RWPE2 (cell line): ENCODE measurements at regions not wholly inside any gene's neighbourhood (a gene's known extent, or its start where the extent isn't known, plus 50 kb on each side); places are given as distances from the start of the nearest gene placed in this dataset.

Experiments used
- ATAC-seq: fragments of 200-7000 bp; cut with Tn5 transposase; 3 replicates; pipeline ENCODE4 v1.9.1; 2021; ENCODE audit warnings: low read depth
- DNase-seq: peaks from one replicate; pipeline ENCODE4 v3.0.0-alpha.2; 2020; ENCODE audit warnings: low spot score
- H3K27ac ChIP-seq: fragments of 450-650 bp; 2 replicates; pipeline ENCODE4 v1.5.1; 2017; ENCODE audit warnings: mild to moderate bottlenecking; ENCODE audit not compliant: poor library complexity, severe bottlenecking
- H3K27me3 ChIP-seq: fragments of 250-450 bp; sonication (Bioruptor Pico); 2 replicates; pipeline ENCODE4 v1.5.1; 2021; ENCODE audit warnings: mild to moderate bottlenecking, moderate library complexity; ENCODE audit not compliant: insufficient read depth, poor library complexity, severe bottlenecking
- H3K36me3 ChIP-seq: fragments of 250-450 bp; sonication (Bioruptor Pico); 2 replicates; pipeline ENCODE4 v1.5.1; 2020; ENCODE audit warnings: low read depth, mild to moderate bottlenecking, moderate library complexity
- H3K4me1 ChIP-seq: fragments of 250-450 bp; sonication (Bioruptor Pico); 2 replicates; pipeline ENCODE4 v1.5.1; 2021; ENCODE audit warnings: mild to moderate bottlenecking, moderate library complexity; ENCODE audit not compliant: insufficient read depth, poor library complexity, severe bottlenecking
- H3K4me3 ChIP-seq: fragments of 250-450 bp; sonication (Bioruptor Pico); 2 replicates; pipeline ENCODE4 v1.5.1; 2021; ENCODE audit warnings: mild to moderate bottlenecking, moderate library complexity; ENCODE audit not compliant: severe bottlenecking
- H3K9me3 ChIP-seq: fragments of 250-450 bp; sonication (Bioruptor Pico); 2 replicates; pipeline ENCODE4 v1.5.1; 2021; ENCODE audit warnings: mild to moderate bottlenecking, moderate library complexity; ENCODE audit not compliant: severe bottlenecking
- TF ChIP-seq, protein P1 (sequence below): fragments of 450-650 bp; IDR thresholded peaks from one replicate; pipeline ENCODE4 v1.5.1; 2017; ENCODE audit warnings: mild to moderate bottlenecking, moderate library complexity; ENCODE audit not compliant: poor library complexity, severe bottlenecking

DNA sequence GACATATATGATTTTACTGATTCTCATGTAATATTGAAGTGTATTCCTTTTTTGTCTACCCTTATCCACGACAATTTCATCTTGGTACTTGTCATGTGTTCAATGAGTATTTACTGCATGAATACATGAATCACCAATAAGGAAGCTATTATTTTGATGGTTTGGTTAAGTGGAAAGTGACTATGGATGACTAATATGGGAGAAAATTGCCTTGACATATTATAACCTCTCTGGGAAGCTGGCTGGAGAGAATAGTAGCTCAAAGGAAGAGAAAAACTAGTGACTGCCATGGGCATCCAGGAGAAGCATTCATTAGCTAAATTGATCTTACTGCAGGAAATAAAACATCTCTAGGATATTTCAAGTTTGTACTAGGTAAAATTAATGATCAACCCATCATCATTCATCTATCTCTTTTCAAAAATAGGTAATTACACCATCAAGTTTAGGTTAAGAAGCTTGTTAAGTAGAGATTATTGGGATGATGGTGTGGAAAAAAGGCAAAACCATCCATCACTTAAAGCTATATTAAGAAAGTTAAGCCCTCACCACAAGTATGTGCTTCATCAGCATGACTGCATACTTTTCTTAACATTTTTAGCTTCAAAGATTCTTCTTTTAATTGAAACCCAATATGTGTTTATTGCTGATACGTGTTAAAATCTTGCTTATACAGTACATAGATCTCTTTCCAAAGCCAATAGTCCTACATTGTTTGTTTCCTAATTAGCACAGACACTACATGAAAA lies 455.2 kb upstream of the ARPP21 start:
- TF ChIP-seq, protein P1, sequence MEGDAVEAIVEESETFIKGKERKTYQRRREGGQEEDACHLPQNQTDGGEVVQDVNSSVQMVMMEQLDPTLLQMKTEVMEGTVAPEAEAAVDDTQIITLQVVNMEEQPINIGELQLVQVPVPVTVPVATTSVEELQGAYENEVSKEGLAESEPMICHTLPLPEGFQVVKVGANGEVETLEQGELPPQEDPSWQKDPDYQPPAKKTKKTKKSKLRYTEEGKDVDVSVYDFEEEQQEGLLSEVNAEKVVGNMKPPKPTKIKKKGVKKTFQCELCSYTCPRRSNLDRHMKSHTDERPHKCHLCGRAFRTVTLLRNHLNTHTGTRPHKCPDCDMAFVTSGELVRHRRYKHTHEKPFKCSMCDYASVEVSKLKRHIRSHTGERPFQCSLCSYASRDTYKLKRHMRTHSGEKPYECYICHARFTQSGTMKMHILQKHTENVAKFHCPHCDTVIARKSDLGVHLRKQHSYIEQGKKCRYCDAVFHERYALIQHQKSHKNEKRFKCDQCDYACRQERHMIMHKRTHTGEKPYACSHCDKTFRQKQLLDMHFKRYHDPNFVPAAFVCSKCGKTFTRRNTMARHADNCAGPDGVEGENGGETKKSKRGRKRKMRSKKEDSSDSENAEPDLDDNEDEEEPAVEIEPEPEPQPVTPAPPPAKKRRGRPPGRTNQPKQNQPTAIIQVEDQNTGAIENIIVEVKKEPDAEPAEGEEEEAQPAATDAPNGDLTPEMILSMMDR = no peak
- H3K36me3 ChIP-seq = no peaks in the 10 kb centered on the region
- H3K4me1 ChIP-seq = no peaks in the 10 kb centered on the region
- no peaks in the 10 kb centered on the region for H3K27me3 ChIP-seq
- no peaks in the 10 kb centered on the region for H3K9me3 ChIP-seq
- ATAC-seq (no peak), DNase-seq (no peak)
- H3K27ac ChIP-seq = no peak overlapping the region
- no peak overlapping the region for H3K4me3 ChIP-seq

DNA sequence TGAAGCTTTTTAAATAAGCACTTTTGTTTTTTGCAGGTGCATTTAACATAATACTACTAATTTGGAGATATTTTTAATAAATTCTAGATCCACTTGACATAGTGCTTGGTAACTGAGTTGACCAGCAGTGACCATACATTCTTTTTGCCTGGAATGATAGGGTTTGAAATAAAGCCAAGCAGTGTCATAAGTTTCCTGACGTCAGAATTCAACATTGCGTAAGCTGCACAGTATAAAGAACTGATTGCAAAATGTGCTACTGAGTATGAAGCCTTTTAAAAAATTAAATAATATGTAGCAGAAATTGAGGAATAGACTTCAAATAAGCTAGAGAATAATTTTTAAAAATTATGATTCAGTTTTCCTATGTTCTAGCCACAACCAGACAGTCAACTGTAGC lies 454.6 kb upstream of the ARPP21 start:
- H3K4me1 ChIP-seq = no peaks in the 10 kb centered on the region
- no peak for DNase-seq
- H3K27ac ChIP-seq = no peak overlapping the region
- no peaks in the 10 kb centered on the region for H3K27me3 ChIP-seq
- no peaks in the 10 kb centered on the region for H3K9me3 ChIP-seq
- TF ChIP-seq, protein P1 = no peak
- H3K36me3 ChIP-seq = no peaks in the 10 kb centered on the region
- no peak for ATAC-seq
- no peak overlapping the region for H3K4me3 ChIP-seq

DNA sequence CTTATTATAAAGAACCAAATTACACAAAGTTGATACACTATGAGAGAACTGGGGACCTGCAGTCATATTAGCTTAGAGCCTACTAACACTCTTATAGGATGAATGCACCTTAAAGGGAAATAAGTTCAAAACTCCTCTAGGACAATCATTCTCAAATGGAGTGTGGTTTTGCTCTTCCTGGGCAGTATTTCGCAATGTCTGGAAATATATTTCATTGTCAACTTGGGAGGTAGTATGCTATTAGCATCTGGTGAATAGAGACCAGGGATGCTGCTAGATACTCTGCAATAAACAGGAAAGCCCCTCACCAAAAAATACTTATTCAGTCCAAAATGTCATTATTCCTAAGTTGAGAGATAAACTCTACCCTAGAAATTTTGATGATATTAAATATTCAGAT lies 451.4 kb upstream of the ARPP21 start:
- H3K27me3 ChIP-seq = no peaks in the 10 kb centered on the region
- H3K4me1 ChIP-seq = no peaks in the 10 kb centered on the region
- no peak overlapping the region for H3K27ac ChIP-seq
- TF ChIP-seq, protein P1 = no peak
- no peak for DNase-seq
- no peaks in the 10 kb centered on the region for H3K36me3 ChIP-seq
- H3K4me3 ChIP-seq = no peak overlapping the region
- no peaks in the 10 kb centered on the region for H3K9me3 ChIP-seq
- no peak for ATAC-seq

DNA sequence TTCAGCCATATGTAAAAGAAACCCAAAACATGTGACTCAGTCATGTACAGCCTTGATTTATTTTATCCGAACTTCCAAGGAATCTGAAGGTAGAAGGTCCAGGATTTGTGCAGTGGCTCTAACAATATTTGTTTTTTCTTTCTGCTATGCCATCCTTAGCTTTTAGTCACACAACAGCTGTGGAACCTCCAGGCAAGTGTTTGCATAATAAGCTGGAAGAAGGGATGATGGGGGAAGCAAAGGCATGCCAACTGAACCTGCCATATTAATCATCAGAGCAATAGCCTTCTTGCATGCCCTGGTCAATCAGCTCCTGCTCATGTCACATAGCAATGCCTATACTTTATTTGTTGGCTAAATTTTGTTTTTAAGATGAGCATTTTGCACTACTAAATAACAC lies 444.7 kb upstream of the ARPP21 start:
- Histone ChIP-seq H3K27me3 (no peaks in the 10 kb centered on the region), H3K36me3 (no peaks in the 10 kb centered on the region), H3K4me1 (no peaks in the 10 kb centered on the region), H3K9me3 (no peaks in the 10 kb centered on the region), H3K27ac (no peak overlapping the region), H3K4me3 (no peak overlapping the region)
- TF ChIP-seq, protein P1 = no peak
- DNase-seq (no peak), ATAC-seq (no peak)

DNA sequence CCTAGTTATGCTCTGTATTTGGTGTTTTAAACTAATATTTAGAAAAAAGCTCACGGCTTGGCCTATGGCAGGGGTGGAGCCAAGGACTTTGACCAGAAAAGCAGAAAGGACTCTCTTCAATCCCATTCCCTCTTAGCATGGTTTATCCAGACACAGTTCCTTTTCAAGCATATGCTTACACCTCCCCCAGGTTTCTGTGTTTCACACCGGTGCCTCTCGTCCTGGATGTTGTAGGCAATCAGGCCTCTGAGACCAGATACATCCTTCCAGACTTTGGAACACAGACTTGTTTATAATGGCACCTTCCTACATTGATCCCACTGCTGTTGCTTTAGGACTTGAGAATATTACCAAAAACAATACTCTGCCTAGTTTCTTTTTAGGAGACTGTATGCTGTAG lies 440.5 kb upstream of the ARPP21 start:
- Histone ChIP-seq H3K27ac (no peak overlapping the region), H3K9me3 (no peaks in the 10 kb centered on the region), H3K4me1 (no peaks in the 10 kb centered on the region), H3K27me3 (no peaks in the 10 kb centered on the region), H3K4me3 (no peak overlapping the region), H3K36me3 (no peaks in the 10 kb centered on the region)
- no peak for ATAC-seq
- DNase-seq = no peak
- TF ChIP-seq, protein P1 = no peak
